ENCODE measurements at regions not wholly inside any gene's neighbourhood (a gene's known extent, or its start where the extent isn't known, plus 50 kb on each side); places are given as distances from the start of the nearest gene placed in this dataset.

GRCh38 chr13:97700306-97700848, 253.1 kb upstream of the IPO5 start:
- intact Hi-C loops (cut with micrococcal nuclease; ENCODE audit: unreplicated experiment): no loop called here
- TF ChIP-seq REST (IDR thresholded peaks at IDR 0.05; ENCODE audit: insufficient read depth in 1 of 2, low read depth in 2 of 2, low read length in 1 of 2): no peak
- TF ChIP-seq TCF7L2 (IDR thresholded peaks at IDR 0.05; ENCODE audit: low read depth, low read length): no peak
- TF ChIP-seq SIN3A (IDR thresholded peaks at IDR 0.05; ENCODE audit: borderline replicate concordance, insufficient read depth, low read depth, low read length): no peak
- TF ChIP-seq POLR2AphosphoS5 (IDR thresholded peaks at IDR 0.05; ENCODE audit: low read depth, low read length): no peak
- no peak for TF ChIP-seq CTCF (IDR thresholded peaks at IDR 0.05)
- Histone ChIP-seq H3K4me3 (ENCODE audit: low read depth in 2 of 2, low read length in 2 of 2) (no peak overlapping the region), H3K36me3 (ENCODE audit: control insufficient read depth, insufficient read depth, low read length) (no peaks in the 10 kb centered on the region), H3K4me1 (ENCODE audit: control insufficient read depth, insufficient read depth, low read length) (no peaks in the 10 kb centered on the region), H3K27me3 (ENCODE audit: control insufficient read depth, insufficient read depth, low read length) (no peaks in the 10 kb centered on the region), H3K9me3 (ENCODE audit: control insufficient read depth, insufficient read depth, low read depth, low read length) (no peaks in the 10 kb centered on the region), H3K27ac (ENCODE audit: low read length) (no peak overlapping the region)
- BruUV-seq (replicated peaks): no TSS peak
- DNase-seq (ENCODE audit: low read depth, low spot score) (no peak), ATAC-seq (no peak)
- in situ Hi-C loops (cut with HindIII; ENCODE audit: low pct_unique_long_range_greater_than_20kb, low sequenced_read_pairs): no loop called here
- ChIA-PET CTCF (no interaction called here), POLR2A (no interaction called here)

- BruUV-seq (replicated peaks): no TSS peak
- Histone ChIP-seq H3K4me3 (ENCODE audit: low read depth in 2 of 2, low read length in 2 of 2) (no peak overlapping the region), H3K9me3 (ENCODE audit: control insufficient read depth, insufficient read depth, low read depth, low read length) (no peaks in the 10 kb centered on the region), H3K27me3 (ENCODE audit: control insufficient read depth, insufficient read depth, low read length) (no peaks in the 10 kb centered on the region), H3K4me1 (ENCODE audit: control insufficient read depth, insufficient read depth, low read length) (no peaks in the 10 kb centered on the region), H3K36me3 (ENCODE audit: control insufficient read depth, insufficient read depth, low read length) (no peaks in the 10 kb centered on the region), H3K27ac (ENCODE audit: low read length) (no peak overlapping the region)
- POLR2A ChIA-PET: no interaction called here
- DNase-seq (ENCODE audit: low read depth, low spot score) (no peak), ATAC-seq (no peak)
- intact Hi-C loops (cut with micrococcal nuclease; ENCODE audit: unreplicated experiment): no loop called here
- CTCF ChIA-PET: no interaction called here
- in situ Hi-C loops (cut with HindIII; ENCODE audit: low pct_unique_long_range_greater_than_20kb, low sequenced_read_pairs): no loop called here
- TF ChIP-seq POLR2AphosphoS5 (IDR thresholded peaks at IDR 0.05; ENCODE audit: low read depth, low read length) (no peak), CTCF (IDR thresholded peaks at IDR 0.05) (no peak), REST (IDR thresholded peaks at IDR 0.05; ENCODE audit: insufficient read depth in 1 of 2, low read depth in 2 of 2, low read length in 1 of 2) (no peak), SIN3A (IDR thresholded peaks at IDR 0.05; ENCODE audit: borderline replicate concordance, insufficient read depth, low read depth, low read length) (no peak), TCF7L2 (IDR thresholded peaks at IDR 0.05; ENCODE audit: low read depth, low read length) (no peak)
These were observed 250.9 kb upstream of the IPO5 start for GRCh38 chr13:97702614-97703013.
